Thoracic aorta (tissue), 2 donors: ENCODE measurements at regions not wholly inside any gene's neighbourhood (a gene's known extent, or its start where the extent isn't known, plus 50 kb on each side); places are given as distances from the start of the nearest gene placed in this dataset.

Source experiments
- ATAC-seq: fragments of 150-250 bp; one replicate; pipeline ENCODE4 v1.8.0; 2017; ENCODE audit warnings: low read depth; ENCODE audit not compliant: insufficient number of reproducible peaks, low FRiP score
- DNase-seq: peaks from one replicate; pipeline ENCODE4 v3.0.0-alpha.2; 2020; ENCODE audit warnings: low spot score
- H3K27ac ChIP-seq, 2 donors: fragments of 200-600 bp; sonication (generic); 1 replicate in 1 of 2; 2 replicates in 1 of 2; pipeline ENCODE4 v1.5.1; 2016; ENCODE audit warnings: mild to moderate bottlenecking in 2 of 2, moderate library complexity in 2 of 2
- H3K27me3 ChIP-seq: fragments of 200-600 bp; sonication (generic); replicated peaks from 2 replicates; pipeline ENCODE4 v1.6.0; 2016; ENCODE audit warnings: mild to moderate bottlenecking; ENCODE audit not compliant: insufficient read depth
- H3K36me3 ChIP-seq: fragments of 200-600 bp; sonication (generic); one replicate; pipeline ENCODE4 v1.5.1; 2016
- H3K4me1 ChIP-seq, 2 donors: fragments of 200-600 bp; sonication (generic); 1 replicate in 1 of 2; 2 replicates in 1 of 2; pipeline versions ENCODE4 v1.5.1 to v1.6.0; 2016; ENCODE audit warnings: low read depth in 2 of 2, mild to moderate bottlenecking in 1 of 2; ENCODE audit not compliant: control insufficient read depth in 1 of 2
- H3K4me3 ChIP-seq: fragments of 200-600 bp; sonication (generic); 2 replicates; pipeline ENCODE4 v1.5.1; 2016; ENCODE audit warnings: mild to moderate bottlenecking
- H3K9me3 ChIP-seq: fragments of 200-600 bp; sonication (generic); 2 replicates; pipeline ENCODE4 v1.5.1; 2016
- CTCF ChIP-seq: fragments of 200-600 bp; sonication (generic); IDR thresholded peaks from one replicate; pipeline ENCODE4 v1.5.1; 2019; ENCODE audit warnings: antibody characterized with exemption

DNA sequence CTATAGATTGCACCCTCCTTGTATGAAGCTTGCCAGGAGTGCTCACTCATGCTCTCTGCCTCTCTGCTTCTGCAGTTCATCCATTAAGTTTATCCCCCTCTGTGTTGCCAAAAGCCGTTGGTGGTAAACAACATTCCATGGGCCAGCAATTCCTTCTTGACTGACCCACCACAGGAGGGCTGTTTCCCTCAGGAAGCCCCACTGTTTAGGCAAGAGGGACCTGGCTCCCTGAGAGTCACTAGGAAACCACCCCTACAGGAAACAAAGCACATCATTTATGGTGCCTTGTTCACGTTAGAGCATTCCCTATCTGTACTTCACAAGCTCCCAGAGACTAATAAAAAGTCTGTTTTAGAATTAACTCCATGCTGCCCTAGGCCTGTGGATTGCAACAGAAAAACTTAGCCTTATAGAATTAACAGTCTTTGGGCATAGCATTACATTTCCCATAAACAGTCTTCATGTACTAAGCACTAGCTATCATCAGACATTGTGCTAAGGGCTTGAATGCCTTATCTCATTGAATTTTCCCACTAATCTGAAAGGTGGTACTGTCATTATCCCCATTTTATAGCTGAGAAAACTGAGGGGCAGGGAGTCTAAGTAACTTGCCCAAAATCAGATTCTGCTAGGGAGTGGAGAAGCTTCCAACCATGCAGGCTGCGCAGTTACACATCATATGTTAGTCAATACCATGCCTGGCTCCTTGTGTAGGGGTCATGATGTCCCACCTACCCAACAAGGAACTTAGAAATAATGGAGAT is 149.9 kb downstream of the SHQ1 start:
- H3K36me3 ChIP-seq, result no peaks in the 10 kb centered on the region
- no peak for ATAC-seq
- no peak for TF ChIP-seq CTCF
- no peak overlapping the region for H3K4me3 ChIP-seq
- H3K9me3 ChIP-seq, result no peaks in the 10 kb centered on the region
- no peak overlapping the region for H3K27ac ChIP-seq
- H3K4me1 ChIP-seq, result no peaks in the 10 kb centered on the region
- no peaks in the 10 kb centered on the region for H3K27me3 ChIP-seq
- DNase-seq, result no peak

- ATAC-seq, result no peak
- no peak for DNase-seq
- TF ChIP-seq CTCF, result no peak
- Histone ChIP-seq H3K9me3 (no peaks in the 10 kb centered on the region), H3K4me1 (no peaks in the 10 kb centered on the region), H3K4me3 (no peak overlapping the region), H3K27ac (no peak overlapping the region), H3K36me3 (no peaks in the 10 kb centered on the region), H3K27me3 (no peaks in the 10 kb centered on the region)
These were observed 150.5 kb downstream of the SHQ1 start for GRCh38 chr3:72697717-72698116.

GRCh38 chr3:72696815-72697214 is 151.4 kb downstream of the SHQ1 start:
- H3K4me3 ChIP-seq, result no peak overlapping the region
- no peaks in the 10 kb centered on the region for H3K27me3 ChIP-seq
- H3K4me1 ChIP-seq, result no peaks in the 10 kb centered on the region
- no peak overlapping the region for H3K27ac ChIP-seq
- no peak for TF ChIP-seq CTCF
- DNase-seq (no peak), ATAC-seq (no peak)
- no peaks in the 10 kb centered on the region for H3K9me3 ChIP-seq
- H3K36me3 ChIP-seq, result no peaks in the 10 kb centered on the region

GRCh38 chr3:72694398-72694797 is 153.8 kb downstream of the SHQ1 start:
- no peak for TF ChIP-seq CTCF
- Histone ChIP-seq H3K9me3 (no peaks in the 10 kb centered on the region), H3K4me1 (no peaks in the 10 kb centered on the region), H3K27ac (no peak overlapping the region), H3K36me3 (no peaks in the 10 kb centered on the region), H3K4me3 (no peak overlapping the region), H3K27me3 (no peaks in the 10 kb centered on the region)
- DNase-seq, result no peak
- ATAC-seq, result no peak

DNA sequence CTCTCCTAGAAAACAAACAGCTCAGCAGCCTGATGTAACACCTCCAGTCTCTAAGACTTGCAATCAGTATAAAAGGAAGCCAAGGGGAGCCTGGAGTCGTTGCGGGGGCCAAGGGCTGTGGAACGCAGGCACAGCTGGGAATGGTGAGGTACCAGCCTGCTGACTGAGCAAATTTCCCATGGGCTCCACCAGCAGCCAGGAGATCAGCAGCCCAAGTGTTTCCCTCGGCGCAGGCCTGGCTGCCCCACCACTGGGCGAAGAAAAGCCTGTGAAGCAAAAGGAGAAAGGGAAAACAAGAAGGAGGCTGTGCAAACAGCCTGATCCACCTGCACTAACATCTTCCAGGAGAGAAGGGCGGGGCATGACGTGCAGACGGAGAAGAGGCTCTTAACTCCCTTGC is 155.3 kb downstream of the SHQ1 start:
- ATAC-seq (no peak), DNase-seq (no peak)
- no peaks in the 10 kb centered on the region for H3K36me3 ChIP-seq
- no peaks in the 10 kb centered on the region for H3K4me1 ChIP-seq
- no peaks in the 10 kb centered on the region for H3K9me3 ChIP-seq
- no peak for TF ChIP-seq CTCF
- H3K4me3 ChIP-seq, result no peak overlapping the region
- no peak overlapping the region for H3K27ac ChIP-seq
- H3K27me3 ChIP-seq, result no peaks in the 10 kb centered on the region
